ENCODE measurements at regions not wholly inside any gene's neighbourhood (a gene's known extent, or its start where the extent isn't known, plus 50 kb on each side); places are given as distances from the start of the nearest gene placed in this dataset.

DNA sequence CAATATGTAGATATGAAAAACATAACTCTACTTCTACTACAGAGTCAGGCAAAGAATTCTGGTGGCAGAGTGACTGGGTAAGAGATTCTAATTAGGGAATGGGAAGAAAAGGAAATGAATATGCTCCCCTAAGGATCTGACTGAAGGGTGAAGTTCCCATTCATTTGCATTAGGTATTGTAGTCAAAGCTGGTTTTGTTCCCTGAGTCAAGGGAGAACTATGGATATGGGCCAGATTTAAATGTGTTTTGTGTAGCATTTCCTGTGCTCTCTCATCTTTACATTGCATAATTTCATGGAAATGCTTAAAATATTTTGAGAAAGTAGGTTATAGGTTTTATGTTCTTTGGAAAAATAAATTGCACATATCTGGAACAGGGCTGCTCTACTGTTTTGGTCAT, 299.7 kb downstream of the BTBD3 start:
- no peaks in the 10 kb centered on the region for H3K27me3 ChIP-seq (ENCODE audit: control insufficient read depth in 4 of 4, insufficient read depth in 4 of 4, low read length in 3 of 4)
- no peaks in the 10 kb centered on the region for H3K4me1 ChIP-seq (ENCODE audit: control insufficient read depth in 4 of 4, insufficient read depth in 4 of 4, low read length in 3 of 4)
- H3K9me3 ChIP-seq (ENCODE audit: control insufficient read depth in 4 of 4, low read length in 3 of 4): no peaks in the 10 kb centered on the region
- no peak for DNase-seq (ENCODE audit: low spot score)
- H3K4me3 ChIP-seq (ENCODE audit: low read depth in 1 of 3, low read length in 3 of 3): no peak overlapping the region
- H3K27ac ChIP-seq (ENCODE audit: low read depth in 1 of 2, low read length in 2 of 2): no peak overlapping the region
- TF ChIP-seq HNF4G (IDR thresholded peaks at IDR 0.05) (no peak), FOXA2 (IDR thresholded peaks at IDR 0.05) (no peak), JUND (IDR thresholded peaks at IDR 0.05) (no peak), NR2F2 (IDR thresholded peaks at IDR 0.05) (no peak), FOXA1 (IDR thresholded peaks at IDR 0.05) (no peak), YY1 (IDR thresholded peaks at IDR 0.05) (no peak), GABPA (IDR thresholded peaks at IDR 0.05 in 1 of 2, conservative IDR thresholded peaks at IDR 0.05 in 1 of 2) (no peak), SP1 (IDR thresholded peaks at IDR 0.05) (no peak), RXRA (IDR thresholded peaks at IDR 0.05) (no peak), RAD21 (IDR thresholded peaks at IDR 0.05) (no peak), TAF1 (conservative IDR thresholded peaks at IDR 0.05) (no peak), EGR1 (IDR thresholded peaks at IDR 0.05; ENCODE audit: low read depth in 2 of 2) (no peak), HNF4A (conservative IDR thresholded peaks at IDR 0.05) (no peak)
- TF ChIP-seq, protein P1, sequence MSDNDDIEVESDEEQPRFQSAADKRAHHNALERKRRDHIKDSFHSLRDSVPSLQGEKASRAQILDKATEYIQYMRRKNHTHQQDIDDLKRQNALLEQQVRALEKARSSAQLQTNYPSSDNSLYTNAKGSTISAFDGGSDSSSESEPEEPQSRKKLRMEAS (IDR thresholded peaks at IDR 0.05): no peak
- TF ChIP-seq, protein P2, sequence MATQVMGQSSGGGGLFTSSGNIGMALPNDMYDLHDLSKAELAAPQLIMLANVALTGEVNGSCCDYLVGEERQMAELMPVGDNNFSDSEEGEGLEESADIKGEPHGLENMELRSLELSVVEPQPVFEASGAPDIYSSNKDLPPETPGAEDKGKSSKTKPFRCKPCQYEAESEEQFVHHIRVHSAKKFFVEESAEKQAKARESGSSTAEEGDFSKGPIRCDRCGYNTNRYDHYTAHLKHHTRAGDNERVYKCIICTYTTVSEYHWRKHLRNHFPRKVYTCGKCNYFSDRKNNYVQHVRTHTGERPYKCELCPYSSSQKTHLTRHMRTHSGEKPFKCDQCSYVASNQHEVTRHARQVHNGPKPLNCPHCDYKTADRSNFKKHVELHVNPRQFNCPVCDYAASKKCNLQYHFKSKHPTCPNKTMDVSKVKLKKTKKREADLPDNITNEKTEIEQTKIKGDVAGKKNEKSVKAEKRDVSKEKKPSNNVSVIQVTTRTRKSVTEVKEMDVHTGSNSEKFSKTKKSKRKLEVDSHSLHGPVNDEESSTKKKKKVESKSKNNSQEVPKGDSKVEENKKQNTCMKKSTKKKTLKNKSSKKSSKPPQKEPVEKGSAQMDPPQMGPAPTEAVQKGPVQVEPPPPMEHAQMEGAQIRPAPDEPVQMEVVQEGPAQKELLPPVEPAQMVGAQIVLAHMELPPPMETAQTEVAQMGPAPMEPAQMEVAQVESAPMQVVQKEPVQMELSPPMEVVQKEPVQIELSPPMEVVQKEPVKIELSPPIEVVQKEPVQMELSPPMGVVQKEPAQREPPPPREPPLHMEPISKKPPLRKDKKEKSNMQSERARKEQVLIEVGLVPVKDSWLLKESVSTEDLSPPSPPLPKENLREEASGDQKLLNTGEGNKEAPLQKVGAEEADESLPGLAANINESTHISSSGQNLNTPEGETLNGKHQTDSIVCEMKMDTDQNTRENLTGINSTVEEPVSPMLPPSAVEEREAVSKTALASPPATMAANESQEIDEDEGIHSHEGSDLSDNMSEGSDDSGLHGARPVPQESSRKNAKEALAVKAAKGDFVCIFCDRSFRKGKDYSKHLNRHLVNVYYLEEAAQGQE (IDR thresholded peaks at IDR 0.05): no peak
- TF ChIP-seq, protein P3, sequence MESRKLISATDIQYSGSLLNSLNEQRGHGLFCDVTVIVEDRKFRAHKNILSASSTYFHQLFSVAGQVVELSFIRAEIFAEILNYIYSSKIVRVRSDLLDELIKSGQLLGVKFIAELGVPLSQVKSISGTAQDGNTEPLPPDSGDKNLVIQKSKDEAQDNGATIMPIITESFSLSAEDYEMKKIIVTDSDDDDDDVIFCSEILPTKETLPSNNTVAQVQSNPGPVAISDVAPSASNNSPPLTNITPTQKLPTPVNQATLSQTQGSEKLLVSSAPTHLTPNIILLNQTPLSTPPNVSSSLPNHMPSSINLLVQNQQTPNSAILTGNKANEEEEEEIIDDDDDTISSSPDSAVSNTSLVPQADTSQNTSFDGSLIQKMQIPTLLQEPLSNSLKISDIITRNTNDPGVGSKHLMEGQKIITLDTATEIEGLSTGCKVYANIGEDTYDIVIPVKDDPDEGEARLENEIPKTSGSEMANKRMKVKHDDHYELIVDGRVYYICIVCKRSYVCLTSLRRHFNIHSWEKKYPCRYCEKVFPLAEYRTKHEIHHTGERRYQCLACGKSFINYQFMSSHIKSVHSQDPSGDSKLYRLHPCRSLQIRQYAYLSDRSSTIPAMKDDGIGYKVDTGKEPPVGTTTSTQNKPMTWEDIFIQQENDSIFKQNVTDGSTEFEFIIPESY (IDR thresholded peaks at IDR 0.05): no peak
- TF ChIP-seq, protein P4, sequence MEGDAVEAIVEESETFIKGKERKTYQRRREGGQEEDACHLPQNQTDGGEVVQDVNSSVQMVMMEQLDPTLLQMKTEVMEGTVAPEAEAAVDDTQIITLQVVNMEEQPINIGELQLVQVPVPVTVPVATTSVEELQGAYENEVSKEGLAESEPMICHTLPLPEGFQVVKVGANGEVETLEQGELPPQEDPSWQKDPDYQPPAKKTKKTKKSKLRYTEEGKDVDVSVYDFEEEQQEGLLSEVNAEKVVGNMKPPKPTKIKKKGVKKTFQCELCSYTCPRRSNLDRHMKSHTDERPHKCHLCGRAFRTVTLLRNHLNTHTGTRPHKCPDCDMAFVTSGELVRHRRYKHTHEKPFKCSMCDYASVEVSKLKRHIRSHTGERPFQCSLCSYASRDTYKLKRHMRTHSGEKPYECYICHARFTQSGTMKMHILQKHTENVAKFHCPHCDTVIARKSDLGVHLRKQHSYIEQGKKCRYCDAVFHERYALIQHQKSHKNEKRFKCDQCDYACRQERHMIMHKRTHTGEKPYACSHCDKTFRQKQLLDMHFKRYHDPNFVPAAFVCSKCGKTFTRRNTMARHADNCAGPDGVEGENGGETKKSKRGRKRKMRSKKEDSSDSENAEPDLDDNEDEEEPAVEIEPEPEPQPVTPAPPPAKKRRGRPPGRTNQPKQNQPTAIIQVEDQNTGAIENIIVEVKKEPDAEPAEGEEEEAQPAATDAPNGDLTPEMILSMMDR (IDR thresholded peaks at IDR 0.05; ENCODE audit: low read depth, low read length, missing input control): no peak
- TF ChIP-seq, protein P5, sequence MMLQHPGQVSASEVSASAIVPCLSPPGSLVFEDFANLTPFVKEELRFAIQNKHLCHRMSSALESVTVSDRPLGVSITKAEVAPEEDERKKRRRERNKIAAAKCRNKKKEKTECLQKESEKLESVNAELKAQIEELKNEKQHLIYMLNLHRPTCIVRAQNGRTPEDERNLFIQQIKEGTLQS (IDR thresholded peaks at IDR 0.05): no peak
- no peak overlapping the region for H3K9ac ChIP-seq (ENCODE audit: low read depth in 1 of 2, low read length in 2 of 2)
- H3K36me3 ChIP-seq (ENCODE audit: control insufficient read depth in 4 of 4, insufficient read depth in 3 of 4, low read depth in 1 of 4, low read length in 3 of 4): no peaks in the 10 kb centered on the region
